GM12874 (cell line): ENCODE measurements at regions not wholly inside any gene's neighbourhood (a gene's known extent, or its start where the extent isn't known, plus 50 kb on each side); places are given as distances from the start of the nearest gene placed in this dataset.

Experiments
- TF ChIP-seq, protein P1 (sequence below): IDR thresholded peaks from 2 replicates; pipeline ENCODE4 v1.5.1; 2011; ENCODE audit warnings: low read depth, mild to moderate bottlenecking, control low read depth, low read length, moderate library complexity; ENCODE audit not compliant: insufficient read depth

GRCh38 chr1:98314601-98315000 lies 346.9 kb upstream of the SNX7 start:
- TF ChIP-seq, protein P1, sequence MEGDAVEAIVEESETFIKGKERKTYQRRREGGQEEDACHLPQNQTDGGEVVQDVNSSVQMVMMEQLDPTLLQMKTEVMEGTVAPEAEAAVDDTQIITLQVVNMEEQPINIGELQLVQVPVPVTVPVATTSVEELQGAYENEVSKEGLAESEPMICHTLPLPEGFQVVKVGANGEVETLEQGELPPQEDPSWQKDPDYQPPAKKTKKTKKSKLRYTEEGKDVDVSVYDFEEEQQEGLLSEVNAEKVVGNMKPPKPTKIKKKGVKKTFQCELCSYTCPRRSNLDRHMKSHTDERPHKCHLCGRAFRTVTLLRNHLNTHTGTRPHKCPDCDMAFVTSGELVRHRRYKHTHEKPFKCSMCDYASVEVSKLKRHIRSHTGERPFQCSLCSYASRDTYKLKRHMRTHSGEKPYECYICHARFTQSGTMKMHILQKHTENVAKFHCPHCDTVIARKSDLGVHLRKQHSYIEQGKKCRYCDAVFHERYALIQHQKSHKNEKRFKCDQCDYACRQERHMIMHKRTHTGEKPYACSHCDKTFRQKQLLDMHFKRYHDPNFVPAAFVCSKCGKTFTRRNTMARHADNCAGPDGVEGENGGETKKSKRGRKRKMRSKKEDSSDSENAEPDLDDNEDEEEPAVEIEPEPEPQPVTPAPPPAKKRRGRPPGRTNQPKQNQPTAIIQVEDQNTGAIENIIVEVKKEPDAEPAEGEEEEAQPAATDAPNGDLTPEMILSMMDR = no peak

DNA sequence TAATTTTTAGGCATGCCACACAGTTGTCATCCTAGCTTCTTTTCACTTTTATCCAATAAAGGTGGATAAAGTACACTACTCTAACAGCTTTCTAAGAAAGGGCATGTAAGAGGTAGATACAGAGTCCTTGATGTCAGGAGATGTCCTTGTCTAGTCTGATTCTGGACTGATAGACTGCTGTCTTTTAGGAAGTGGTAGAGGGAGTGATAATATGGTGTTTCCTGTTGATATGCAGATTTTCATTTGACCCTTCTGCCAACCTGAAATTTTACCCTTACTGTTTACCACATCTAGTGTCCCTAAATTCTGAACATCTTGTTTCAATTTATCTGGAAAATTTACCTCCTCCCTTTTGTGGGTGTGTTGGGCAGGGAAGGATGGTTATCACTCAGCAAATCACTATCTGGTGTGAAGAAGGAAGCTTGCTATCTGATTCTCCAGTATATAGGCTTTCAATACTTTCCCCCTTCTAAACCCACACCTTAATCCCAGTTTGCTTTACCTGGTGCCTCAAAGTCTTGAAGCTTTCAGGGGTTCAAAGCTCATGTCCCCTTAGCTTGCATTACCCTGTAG lies 354.9 kb upstream of the SNX7 start:
- TF ChIP-seq, protein P1 = no peak

DNA sequence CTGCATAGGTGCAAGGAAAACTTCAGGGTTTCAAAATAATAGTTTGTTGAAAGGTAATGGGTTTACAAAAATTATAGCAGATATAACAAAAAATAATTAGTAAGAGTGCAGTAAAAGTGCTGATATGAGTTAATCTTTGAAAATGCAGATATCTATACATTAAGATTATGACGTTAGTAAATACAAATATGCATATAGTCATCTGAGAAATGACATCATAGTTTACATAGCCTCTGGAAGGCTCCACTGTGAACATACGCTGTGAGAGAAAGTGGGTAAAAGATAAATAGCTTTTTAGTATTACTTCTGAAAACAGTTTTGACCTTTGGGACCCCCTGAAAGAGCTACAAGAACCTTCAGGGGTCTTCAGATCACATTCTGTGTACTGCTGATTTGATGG lies 356.2 kb upstream of the SNX7 start:
- TF ChIP-seq, protein P1 = no peak

DNA sequence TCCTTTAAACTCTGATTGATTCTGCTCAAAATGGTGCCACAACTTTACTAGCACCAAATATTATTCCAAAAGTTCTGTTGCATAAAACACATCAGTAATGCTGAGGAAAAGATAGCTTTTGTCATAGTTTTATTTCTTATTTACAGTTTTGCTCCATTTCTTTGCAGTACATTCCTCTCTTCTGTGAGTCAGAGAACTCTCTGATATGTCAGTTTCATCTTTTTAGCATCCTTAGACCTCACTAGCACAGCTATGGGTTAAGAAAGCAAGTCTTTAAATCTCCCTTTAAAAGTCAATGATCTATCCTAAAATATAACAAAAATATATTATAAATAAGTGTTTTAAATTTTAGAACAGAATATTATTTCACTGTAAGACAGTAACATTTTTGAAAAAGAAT lies 356.6 kb upstream of the SNX7 start:
- TF ChIP-seq, protein P1 = no peak

- TF ChIP-seq, protein P1 = no peak
These were observed 361.7 kb upstream of the SNX7 start for GRCh38 chr1:98299861-98300260.

DNA sequence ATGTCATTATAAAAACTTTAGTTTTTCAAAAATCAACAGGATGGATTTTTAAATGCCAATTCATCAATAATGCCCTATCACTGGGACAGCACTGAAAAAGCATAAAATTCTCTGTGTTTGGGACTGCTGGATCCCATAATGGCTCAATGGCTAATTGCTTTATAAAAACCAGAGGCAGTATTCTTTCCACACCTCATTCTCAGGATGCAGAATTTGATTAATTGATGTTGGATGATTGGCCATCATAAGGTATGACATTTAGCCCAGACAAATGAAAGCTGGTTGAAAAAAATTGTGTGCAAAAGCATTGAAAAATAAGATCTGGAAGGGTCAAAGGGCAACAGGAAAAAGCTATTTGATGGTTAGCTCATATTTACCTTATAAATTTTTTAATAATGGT lies 362.2 kb upstream of the SNX7 start:
- TF ChIP-seq, protein P1 = no peak

- TF ChIP-seq, protein P1 = no peak
These were observed 363.2 kb upstream of the SNX7 start for GRCh38 chr1:98298319-98298718.

DNA sequence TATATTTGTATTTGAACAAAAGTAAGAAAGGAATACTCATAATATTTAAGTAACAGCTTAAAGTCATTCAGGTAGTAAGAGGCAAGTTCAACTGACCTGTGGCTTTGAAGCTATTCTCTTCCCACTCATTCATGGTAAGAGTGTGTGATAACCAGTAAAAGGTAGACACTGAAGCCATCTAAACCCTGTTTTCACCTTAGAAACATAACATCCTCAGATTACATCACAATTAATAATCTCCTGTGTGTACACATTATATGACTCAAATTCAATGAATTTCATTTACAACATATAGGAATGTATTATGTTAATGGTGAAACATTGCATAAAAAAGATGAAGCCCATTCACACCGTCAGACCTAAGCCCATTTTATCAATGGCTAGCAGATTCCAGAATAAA lies 364.8 kb upstream of the SNX7 start:
- TF ChIP-seq, protein P1 = no peak
